ENCODE measurements at regions not wholly inside any gene's neighbourhood (a gene's known extent, or its start where the extent isn't known, plus 50 kb on each side); places are given as distances from the start of the nearest gene placed in this dataset.

GRCh38 chr3:161798016-161798415, 301.4 kb downstream of the OTOL1 start:
- DNase-seq (ENCODE audit: low read depth, low spot score) = no peak
- no peak overlapping the region for H3K4me2 ChIP-seq (ENCODE audit: low read length)
- no peaks in the 10 kb centered on the region for H3K4me1 ChIP-seq (ENCODE audit: control insufficient read depth in 1 of 2, insufficient read depth in 2 of 2, low read length in 2 of 2)
- H3K9ac ChIP-seq (ENCODE audit: low read length) = no peak overlapping the region
- no peaks in the 10 kb centered on the region for H3K9me3 ChIP-seq (ENCODE audit: control insufficient read depth in 1 of 2, insufficient read depth in 1 of 2, low read depth in 1 of 2, low read length in 2 of 2)
- H3K36me3 ChIP-seq (ENCODE audit: control insufficient read depth in 1 of 2, insufficient read depth in 2 of 2, low read length in 2 of 2) = no peaks in the 10 kb centered on the region
- no peaks in the 10 kb centered on the region for H3K27me3 ChIP-seq (ENCODE audit: insufficient read depth, low read length)
- no peak for TF ChIP-seq CBX3 (IDR thresholded peaks at IDR 0.05; ENCODE audit: low read depth)
- H3K79me2 ChIP-seq (ENCODE audit: insufficient read depth, low read length) = no peaks in the 10 kb centered on the region
- CTCF ChIA-PET = no interaction called here
- H2AFZ ChIP-seq (ENCODE audit: low read depth, low read length, poor library complexity, severe bottlenecking) = no peak overlapping the region
- POLR2A ChIA-PET = no interaction called here
- no peak overlapping the region for H3K4me3 ChIP-seq (replicated peaks in 1 of 2; ENCODE audit: low read depth in 1 of 2, low read length in 2 of 2)
- no peak for ATAC-seq
- BruUV-seq (replicated peaks) = no TSS peak
- no peaks in the 10 kb centered on the region for H4K20me1 ChIP-seq (ENCODE audit: insufficient read depth)
- no peak overlapping the region for H3K27ac ChIP-seq (ENCODE audit: low read depth, low read length)
- H3K9me2 ChIP-seq (ENCODE audit: insufficient read depth) = no peaks in the 10 kb centered on the region
- RAD21 ChIA-PET (ENCODE audit: low non-redundant PET in 1 of 2, low total read pairs in 2 of 2, uncharacterized antibody in 2 of 2, unreplicated experiment in 2 of 2) = no interaction called here
- intact Hi-C loops (cut with micrococcal nuclease) = no loop called here

- Histone ChIP-seq H2AFZ (ENCODE audit: low read depth, low read length, poor library complexity, severe bottlenecking) (no peak overlapping the region), H3K4me2 (ENCODE audit: low read length) (no peak overlapping the region), H3K9me2 (ENCODE audit: insufficient read depth) (no peaks in the 10 kb centered on the region), H3K4me1 (ENCODE audit: control insufficient read depth in 1 of 2, insufficient read depth in 2 of 2, low read length in 2 of 2) (no peaks in the 10 kb centered on the region), H4K20me1 (ENCODE audit: insufficient read depth) (no peaks in the 10 kb centered on the region), H3K9ac (ENCODE audit: low read length) (no peak overlapping the region), H3K9me3 (ENCODE audit: control insufficient read depth in 1 of 2, insufficient read depth in 1 of 2, low read depth in 1 of 2, low read length in 2 of 2) (no peaks in the 10 kb centered on the region), H3K27me3 (ENCODE audit: insufficient read depth, low read length) (no peaks in the 10 kb centered on the region), H3K4me3 (replicated peaks in 1 of 2; ENCODE audit: low read depth in 1 of 2, low read length in 2 of 2) (no peak overlapping the region), H3K27ac (ENCODE audit: low read depth, low read length) (no peak overlapping the region), H3K36me3 (ENCODE audit: control insufficient read depth in 1 of 2, insufficient read depth in 2 of 2, low read length in 2 of 2) (no peaks in the 10 kb centered on the region), H3K79me2 (ENCODE audit: insufficient read depth, low read length) (no peaks in the 10 kb centered on the region)
- DNase-seq (ENCODE audit: low read depth, low spot score) = no peak
- POLR2A ChIA-PET = no interaction called here
- BruUV-seq (replicated peaks) = no TSS peak
- TF ChIP-seq SP1 (IDR thresholded peaks at IDR 0.05; ENCODE audit: low read depth) = no peak
- RAD21 ChIA-PET (ENCODE audit: low non-redundant PET in 1 of 2, low total read pairs in 2 of 2, uncharacterized antibody in 2 of 2, unreplicated experiment in 2 of 2) = no interaction called here
- ATAC-seq = no peak
- CTCF ChIA-PET = no interaction called here
- intact Hi-C loops (cut with micrococcal nuclease) = no loop called here
Observed at GRCh38 chr3:161800985-161801559, 304.5 kb downstream of the OTOL1 start.

- intact Hi-C loops (cut with micrococcal nuclease) = no loop called here
- no peaks in the 10 kb centered on the region for H3K36me3 ChIP-seq (ENCODE audit: control insufficient read depth in 1 of 2, insufficient read depth in 2 of 2, low read length in 2 of 2)
- DNase-seq (ENCODE audit: low read depth, low spot score) = no peak
- no peaks in the 10 kb centered on the region for H3K9me2 ChIP-seq (ENCODE audit: insufficient read depth)
- no peak overlapping the region for H3K4me3 ChIP-seq (replicated peaks in 1 of 2; ENCODE audit: low read depth in 1 of 2, low read length in 2 of 2)
- H3K27ac ChIP-seq (ENCODE audit: low read depth, low read length) = no peak overlapping the region
- CTCF ChIA-PET = no interaction called here
- H4K20me1 ChIP-seq (ENCODE audit: insufficient read depth) = no peaks in the 10 kb centered on the region
- no peak overlapping the region for H2AFZ ChIP-seq (ENCODE audit: low read depth, low read length, poor library complexity, severe bottlenecking)
- no peaks in the 10 kb centered on the region for H3K9me3 ChIP-seq (ENCODE audit: control insufficient read depth in 1 of 2, insufficient read depth in 1 of 2, low read depth in 1 of 2, low read length in 2 of 2)
- no TSS peak for BruUV-seq (replicated peaks)
- H3K79me2 ChIP-seq (ENCODE audit: insufficient read depth, low read length) = no peaks in the 10 kb centered on the region
- RAD21 ChIA-PET (ENCODE audit: low non-redundant PET in 1 of 2, low total read pairs in 2 of 2, uncharacterized antibody in 2 of 2, unreplicated experiment in 2 of 2) = no interaction called here
- POLR2A ChIA-PET = no interaction called here
- no peaks in the 10 kb centered on the region for H3K4me1 ChIP-seq (ENCODE audit: control insufficient read depth in 1 of 2, insufficient read depth in 2 of 2, low read length in 2 of 2)
- no peak overlapping the region for H3K4me2 ChIP-seq (ENCODE audit: low read length)
- H3K9ac ChIP-seq (ENCODE audit: low read length) = no peak overlapping the region
- H3K27me3 ChIP-seq (ENCODE audit: insufficient read depth, low read length) = no peaks in the 10 kb centered on the region
- ATAC-seq = no peak
- TF ChIP-seq REST (IDR thresholded peaks at IDR 0.05; ENCODE audit: low read depth) = no peak
- TF ChIP-seq ZBTB33 (IDR thresholded peaks at IDR 0.05; ENCODE audit: extremely low read depth, insufficient replicate concordance, low read length) = no peak
- TF ChIP-seq JUND (IDR thresholded peaks at IDR 0.05) = no peak
- TF ChIP-seq FOSL1 (IDR thresholded peaks at IDR 0.05; ENCODE audit: low read depth) = no peak
- TF ChIP-seq EZH2 (IDR thresholded peaks at IDR 0.05) = no peak
- TF ChIP-seq TCF7L2 (IDR thresholded peaks at IDR 0.05; ENCODE audit: borderline replicate concordance, extremely low read depth, insufficient read depth, insufficient read length) = no peak
- no peak for TF ChIP-seq POLR2A (IDR thresholded peaks at IDR 0.05; ENCODE audit: borderline replicate concordance, extremely low read depth, insufficient read depth, insufficient read length)
- no peak for TF ChIP-seq CBX3 (IDR thresholded peaks at IDR 0.05; ENCODE audit: low read depth)
Observed at GRCh38 chr3:161818106-161818505, 321.5 kb downstream of the OTOL1 start.

All from HCT116 (cell line).